ENCODE measurements at regions not wholly inside any gene's neighbourhood (a gene's known extent, or its start where the extent isn't known, plus 50 kb on each side); places are given as distances from the start of the nearest gene placed in this dataset.
A peak's percentile ranks its signal among the peaks of the same experiment; 100 is the strongest.

DNA sequence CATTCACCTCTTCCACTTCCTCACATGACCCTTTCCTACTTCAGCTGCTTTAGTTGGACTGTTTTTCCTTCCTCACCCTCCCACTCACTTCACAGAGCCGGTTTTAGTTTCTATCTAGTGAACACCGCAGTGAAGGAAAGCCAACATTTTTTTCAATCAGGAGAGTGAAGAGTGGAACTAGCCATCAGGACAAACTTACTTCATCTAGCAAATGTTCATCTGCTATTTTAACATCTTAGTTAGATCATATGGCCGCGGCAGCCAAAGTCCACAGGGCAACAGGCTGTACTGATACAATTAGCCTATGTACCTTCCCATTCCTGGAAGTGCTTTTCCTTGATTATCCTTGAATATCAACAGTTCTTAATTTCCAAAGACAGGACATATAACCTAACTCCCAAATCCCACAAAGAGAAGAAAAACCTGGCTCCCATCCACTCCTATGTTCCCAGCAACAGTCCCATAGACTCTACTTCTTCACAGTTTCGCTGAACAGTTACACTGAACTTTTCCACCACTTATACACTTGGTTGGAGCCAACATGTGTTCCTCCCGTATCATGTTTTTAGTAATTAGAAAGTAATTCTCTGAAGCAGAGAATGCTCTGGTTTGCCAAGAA lies 456.2 kb upstream of the THBS1 start:
- Histone ChIP-seq H4K12ac (ENCODE audit: low read depth, low read length) (no peak overlapping the region), H4K91ac (ENCODE audit: low read depth, low read length) (peak overlapping the region; percentile 0), H2BK5ac (ENCODE audit: low read depth, low read length, poor library complexity) (no peak overlapping the region), H3K4me1 (ENCODE audit: control insufficient read depth in 1 of 2, insufficient read depth in 2 of 2, low read length in 2 of 2) (peaks cover 6 to 11% of the 10 kb centered on the region in 2 experiments), H2AK5ac (ENCODE audit: low read length) (no peak overlapping the region), H3K4ac (ENCODE audit: low read depth, low read length) (no peak overlapping the region), H2BK12ac (ENCODE audit: low read length) (peak overlapping the region; percentile 73), H3K4me3 (ENCODE audit: low read depth, low read length) (no peak overlapping the region), H3K9me3 (ENCODE audit: insufficient read depth, low read depth, low read length) (no peaks in the 10 kb centered on the region), H4K8ac (ENCODE audit: low read depth, low read length) (no peak overlapping the region), H2BK120ac (ENCODE audit: insufficient read depth, low read length, poor library complexity) (peak overlapping the region; percentile 1), H3K79me2 (ENCODE audit: control insufficient read depth, insufficient read depth, low read length, poor library complexity) (no peaks in the 10 kb centered on the region), H3K27me3 (ENCODE audit: insufficient read depth, low read length) (no peaks in the 10 kb centered on the region), H3K79me1 (ENCODE audit: low read length) (peaks cover 11% of the 10 kb centered on the region), H2AFZ (ENCODE audit: insufficient read depth, low read length, poor library complexity) (no peak overlapping the region), H3K4me2 (ENCODE audit: low read length) (no peak overlapping the region), H3K14ac (ENCODE audit: low read length) (no peak overlapping the region), H3K9ac (ENCODE audit: low read length) (no peak overlapping the region), H3K27ac (ENCODE audit: low read depth, low read length) (no peak overlapping the region), H3K23ac (ENCODE audit: low read length) (no peak overlapping the region), H3K36me3 (ENCODE audit: control insufficient read depth in 1 of 2, insufficient read depth in 2 of 2, low read length in 2 of 2) (no peaks in the 10 kb centered on the region), H3K18ac (ENCODE audit: low read length) (no peak overlapping the region)
- DNase-seq: no peak
- no CpG with 5 or more reads among the region's 6 CpGs for WGBS (ENCODE audit: extremely low coverage, insufficient coverage, insufficient read length)

- no peak overlapping the region for H2BK120ac ChIP-seq (ENCODE audit: insufficient read depth, low read length, poor library complexity)
- peaks cover 8 to 12% of the 10 kb centered on the region in 2 experiments for H3K4me1 ChIP-seq (ENCODE audit: control insufficient read depth in 1 of 2, insufficient read depth in 2 of 2, low read length in 2 of 2)
- no peak overlapping the region for H4K12ac ChIP-seq (ENCODE audit: low read depth, low read length)
- H3K4ac ChIP-seq (ENCODE audit: low read depth, low read length): no peak overlapping the region
- no peak overlapping the region for H2BK5ac ChIP-seq (ENCODE audit: low read depth, low read length, poor library complexity)
- no peaks in the 10 kb centered on the region for H3K9me3 ChIP-seq (ENCODE audit: insufficient read depth, low read depth, low read length)
- no peak overlapping the region for H3K14ac ChIP-seq (ENCODE audit: low read length)
- WGBS (ENCODE audit: extremely low coverage, insufficient coverage, insufficient read length): no CpG with 5 or more reads among the region's 2 CpGs
- no peak overlapping the region for H3K18ac ChIP-seq (ENCODE audit: low read length)
- H4K91ac ChIP-seq (ENCODE audit: low read depth, low read length): no peak overlapping the region
- H3K27ac ChIP-seq (ENCODE audit: low read depth, low read length): no peak overlapping the region
- no peaks in the 10 kb centered on the region for H3K79me2 ChIP-seq (ENCODE audit: control insufficient read depth, insufficient read depth, low read length, poor library complexity)
- no peaks in the 10 kb centered on the region for H3K27me3 ChIP-seq (ENCODE audit: insufficient read depth, low read length)
- no peaks in the 10 kb centered on the region for H3K36me3 ChIP-seq (ENCODE audit: control insufficient read depth in 1 of 2, insufficient read depth in 2 of 2, low read length in 2 of 2)
- DNase-seq: no peak
- no peak overlapping the region for H3K4me2 ChIP-seq (ENCODE audit: low read length)
- H3K79me1 ChIP-seq (ENCODE audit: low read length): peaks cover 14% of the 10 kb centered on the region
- H3K9ac ChIP-seq (ENCODE audit: low read length): no peak overlapping the region
- no peak overlapping the region for H3K4me3 ChIP-seq (ENCODE audit: low read depth, low read length)
- H4K8ac ChIP-seq (ENCODE audit: low read depth, low read length): no peak overlapping the region
- no peak overlapping the region for H3K23ac ChIP-seq (ENCODE audit: low read length)
- H2AK5ac ChIP-seq (ENCODE audit: low read length): no peak overlapping the region
- H2AFZ ChIP-seq (ENCODE audit: insufficient read depth, low read length, poor library complexity): no peak overlapping the region
- H2BK12ac ChIP-seq (ENCODE audit: low read length): no peak overlapping the region
These were observed 455.7 kb upstream of the THBS1 start for GRCh38 chr15:39125226-39125625.

- Histone ChIP-seq H2BK120ac (ENCODE audit: insufficient read depth, low read length, poor library complexity) (no peak overlapping the region), H3K14ac (ENCODE audit: low read length) (no peak overlapping the region), H3K23ac (ENCODE audit: low read length) (no peak overlapping the region), H3K4me2 (ENCODE audit: low read length) (no peak overlapping the region), H3K9ac (ENCODE audit: low read length) (no peak overlapping the region), H3K27ac (ENCODE audit: low read depth, low read length) (no peak overlapping the region), H3K9me3 (ENCODE audit: insufficient read depth, low read depth, low read length) (no peaks in the 10 kb centered on the region), H2AFZ (ENCODE audit: insufficient read depth, low read length, poor library complexity) (no peak overlapping the region), H2BK5ac (ENCODE audit: low read depth, low read length, poor library complexity) (no peak overlapping the region), H3K27me3 (ENCODE audit: insufficient read depth, low read length) (no peaks in the 10 kb centered on the region), H4K12ac (ENCODE audit: low read depth, low read length) (no peak overlapping the region), H3K79me1 (ENCODE audit: low read length) (peaks cover 17% of the 10 kb centered on the region), H4K8ac (ENCODE audit: low read depth, low read length) (no peak overlapping the region), H3K4me3 (ENCODE audit: low read depth, low read length) (no peak overlapping the region), H2BK12ac (ENCODE audit: low read length) (no peak overlapping the region), H3K18ac (ENCODE audit: low read length) (no peak overlapping the region), H4K91ac (ENCODE audit: low read depth, low read length) (no peak overlapping the region), H3K36me3 (ENCODE audit: control insufficient read depth in 1 of 2, insufficient read depth in 2 of 2, low read length in 2 of 2) (no peaks in the 10 kb centered on the region), H2AK5ac (ENCODE audit: low read length) (no peak overlapping the region), H3K4ac (ENCODE audit: low read depth, low read length) (no peak overlapping the region), H3K4me1 (ENCODE audit: control insufficient read depth in 1 of 2, insufficient read depth in 2 of 2, low read length in 2 of 2) (peaks cover 8 to 12% of the 10 kb centered on the region in 2 experiments), H3K79me2 (ENCODE audit: control insufficient read depth, insufficient read depth, low read length, poor library complexity) (no peaks in the 10 kb centered on the region)
- WGBS (ENCODE audit: extremely low coverage, insufficient coverage, insufficient read length): no CpG with 5 or more reads among the region's 4 CpGs
- peak; percentile 50 to 79 for DNase-seq
These were observed 455.0 kb upstream of the THBS1 start for GRCh38 chr15:39125904-39126303.

- Histone ChIP-seq H3K27me3 (ENCODE audit: insufficient read depth, low read length) (no peaks in the 10 kb centered on the region), H3K9ac (ENCODE audit: low read length) (no peak overlapping the region), H3K4me1 (ENCODE audit: control insufficient read depth in 1 of 2, insufficient read depth in 2 of 2, low read length in 2 of 2) (peaks cover 12 to 19% of the 10 kb centered on the region in 2 experiments), H3K14ac (ENCODE audit: low read length) (peak overlapping the region; percentile 64), H3K79me2 (ENCODE audit: control insufficient read depth, insufficient read depth, low read length, poor library complexity) (no peaks in the 10 kb centered on the region), H3K9me3 (ENCODE audit: insufficient read depth, low read depth, low read length) (no peaks in the 10 kb centered on the region), H3K79me1 (ENCODE audit: low read length) (peaks cover 23% of the 10 kb centered on the region), H3K4me3 (ENCODE audit: low read depth, low read length) (no peak overlapping the region), H2BK5ac (ENCODE audit: low read depth, low read length, poor library complexity) (peak overlapping the region; percentile 67), H2AK5ac (ENCODE audit: low read length) (no peak overlapping the region), H3K36me3 (ENCODE audit: control insufficient read depth in 1 of 2, insufficient read depth in 2 of 2, low read length in 2 of 2) (no peaks in the 10 kb centered on the region), H3K27ac (ENCODE audit: low read depth, low read length) (peak overlapping the region; percentile 97), H4K12ac (ENCODE audit: low read depth, low read length) (no peak overlapping the region), H4K8ac (ENCODE audit: low read depth, low read length) (no peak overlapping the region), H2AFZ (ENCODE audit: insufficient read depth, low read length, poor library complexity) (no peak overlapping the region), H2BK12ac (ENCODE audit: low read length) (peak overlapping the region; percentile 27), H3K4ac (ENCODE audit: low read depth, low read length) (peak overlapping the region; percentile 29), H3K18ac (ENCODE audit: low read length) (no peak overlapping the region), H2BK120ac (ENCODE audit: insufficient read depth, low read length, poor library complexity) (peak overlapping the region; percentile 85), H3K4me2 (ENCODE audit: low read length) (no peak overlapping the region), H4K91ac (ENCODE audit: low read depth, low read length) (peak overlapping the region; percentile 38), H3K23ac (ENCODE audit: low read length) (no peak overlapping the region)
- 100% methylated on average over 2 of the region's 2 CpGs for WGBS (ENCODE audit: extremely low coverage, insufficient coverage, insufficient read length)
- peak in 1 of 2 donors; percentile 22 for DNase-seq
These were observed 453.6 kb upstream of the THBS1 start for GRCh38 chr15:39127151-39127790.

Measured in trophoblast cell (in vitro differentiated cells and primary cell).